ENCODE measurements at regions not wholly inside any gene's neighbourhood (a gene's known extent, or its start where the extent isn't known, plus 50 kb on each side); places are given as distances from the start of the nearest gene placed in this dataset.
"Not testable (repeated sequence)": the region's sequence is repeated elsewhere in the genome, so short reads cannot be mapped to it uniquely, and the experiment has no call there.

- DNase-seq (ENCODE audit: low read depth in 4 of 4, low spot score in 2 of 4), result no peak
Measured at GRCh38 chr6:11307226-11307625, 74.8 kb upstream of the NEDD9 start.

- DNase-seq (ENCODE audit: low read depth in 4 of 4, low spot score in 2 of 4), result no peak
Measured at GRCh38 chr6:11304946-11305345, 72.5 kb upstream of the NEDD9 start.

GRCh38 chr6:11299876-11300428 is 67.5 kb upstream of the NEDD9 start:
- not testable (repeated sequence) for DNase-seq (ENCODE audit: low read depth in 4 of 4, low spot score in 2 of 4)

GRCh38 chr6:11299421-11299784 is 66.9 kb upstream of the NEDD9 start:
- DNase-seq (ENCODE audit: low read depth in 4 of 4, low spot score in 2 of 4), result not testable (repeated sequence)

GRCh38 chr6:11298651-11299420 is 66.4 kb upstream of the NEDD9 start:
- no peak for DNase-seq (ENCODE audit: low read depth in 4 of 4, low spot score in 2 of 4)

GRCh38 chr6:11297376-11297729 is 64.9 kb upstream of the NEDD9 start:
- DNase-seq (ENCODE audit: low read depth in 4 of 4, low spot score in 2 of 4), result no peak

- DNase-seq (ENCODE audit: low read depth in 4 of 4, low spot score in 2 of 4), result no peak
Measured at GRCh38 chr6:11296449-11297375, 64.2 kb upstream of the NEDD9 start.

GRCh38 chr6:11295969-11296368 is 63.5 kb upstream of the NEDD9 start:
- no peak for DNase-seq (ENCODE audit: low read depth in 4 of 4, low spot score in 2 of 4)

GRCh38 chr6:11294228-11294627 is 61.8 kb upstream of the NEDD9 start:
- DNase-seq (ENCODE audit: low read depth in 4 of 4, low spot score in 2 of 4), result no peak

GRCh38 chr6:11292594-11293236 is 60.2 kb upstream of the NEDD9 start:
- no peak for DNase-seq (ENCODE audit: low read depth in 4 of 4, low spot score in 2 of 4)

GRCh38 chr6:11292091-11292490 is 59.6 kb upstream of the NEDD9 start:
- DNase-seq (ENCODE audit: low read depth in 4 of 4, low spot score in 2 of 4), result no peak

- no peak for DNase-seq (ENCODE audit: low read depth in 4 of 4, low spot score in 2 of 4)
Measured at GRCh38 chr6:11291582-11291981, 59.1 kb upstream of the NEDD9 start.

- DNase-seq (ENCODE audit: low read depth in 4 of 4, low spot score in 2 of 4), result no peak
Measured at GRCh38 chr6:11290027-11290426, 57.6 kb upstream of the NEDD9 start.

GRCh38 chr6:11288065-11288464 is 55.6 kb upstream of the NEDD9 start:
- DNase-seq (ENCODE audit: low read depth in 4 of 4, low spot score in 2 of 4), result no peak

GRCh38 chr6:11284996-11285395 is 52.5 kb upstream of the NEDD9 start:
- DNase-seq (ENCODE audit: low read depth in 4 of 4, low spot score in 2 of 4), result no peak

- DNase-seq (ENCODE audit: low read depth in 4 of 4, low spot score in 2 of 4), result no peak
Measured at GRCh38 chr6:11283629-11284028, 51.2 kb upstream of the NEDD9 start.

GRCh38 chr6:11282875-11283274 is 50.4 kb upstream of the NEDD9 start:
- no peak for DNase-seq (ENCODE audit: low read depth in 4 of 4, low spot score in 2 of 4)

All from left renal cortex interstitium (tissue), 4 donors.